ENCODE measurements at regions not wholly inside any gene's neighbourhood (a gene's known extent, or its start where the extent isn't known, plus 50 kb on each side); places are given as distances from the start of the nearest gene placed in this dataset.

DNA sequence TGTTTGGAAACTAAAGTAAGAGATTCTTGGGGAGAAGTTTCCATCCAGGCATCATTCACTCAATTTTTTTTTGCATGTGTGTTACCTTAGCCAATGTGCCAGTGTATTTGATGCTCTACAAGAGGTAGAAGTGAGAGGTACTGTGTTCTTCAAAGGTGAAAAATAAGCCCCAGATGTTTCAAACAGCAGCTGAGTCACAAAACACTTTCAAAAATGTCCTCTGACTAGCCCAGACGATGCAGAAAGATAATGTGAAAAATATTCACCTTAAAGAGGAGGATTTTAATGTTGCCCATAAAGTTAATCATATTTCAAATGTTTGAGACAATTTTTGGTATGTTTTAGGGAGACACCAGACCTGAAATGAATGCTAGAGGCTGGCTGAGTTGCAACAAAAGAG is 107.7 kb upstream of the RASGRP1 start:
- no peak for DNase-seq (ENCODE audit: low read depth in 2 of 2)

DNA sequence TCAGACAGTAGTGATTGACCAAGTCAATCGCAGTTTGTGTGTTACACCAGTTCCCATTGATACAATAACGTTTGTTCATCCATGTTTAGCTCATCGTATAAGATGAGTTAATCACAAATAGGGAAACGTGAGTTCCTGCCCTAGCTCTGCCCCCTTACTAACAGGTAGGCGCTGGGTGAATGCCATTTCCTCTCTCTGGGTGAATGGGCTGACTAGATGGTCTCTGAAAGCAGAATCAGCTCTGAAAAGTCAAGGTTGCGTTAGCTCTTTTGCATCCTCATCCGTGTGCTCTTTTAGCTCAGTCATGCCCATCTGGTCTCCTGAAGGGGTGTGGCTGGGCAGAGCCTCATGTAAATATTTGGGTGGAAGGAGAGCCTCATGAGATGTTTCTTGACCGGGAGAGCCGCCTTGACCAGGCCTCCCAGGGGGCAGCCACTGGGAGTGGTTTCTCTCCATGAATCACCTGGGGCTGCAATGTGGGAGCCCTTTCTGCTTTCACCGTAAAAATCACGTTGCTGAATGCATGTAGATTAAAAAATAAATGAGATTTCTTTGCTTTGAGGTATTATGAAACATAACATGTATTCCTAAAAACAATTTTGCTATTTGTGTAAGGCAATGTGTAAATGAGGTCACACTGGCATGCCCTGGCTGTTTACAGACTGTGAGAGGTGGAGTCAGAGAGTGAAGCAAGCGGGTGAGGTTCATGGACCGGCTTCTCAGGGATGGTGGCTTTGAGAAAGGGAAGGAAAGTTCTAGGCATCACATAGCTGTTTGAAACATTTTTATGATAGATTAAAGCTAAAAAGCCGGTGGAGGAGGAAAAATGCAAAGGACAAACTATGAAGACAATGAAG is 108.4 kb upstream of the RASGRP1 start:
- DNase-seq (ENCODE audit: low read depth in 2 of 2) = no peak

DNA sequence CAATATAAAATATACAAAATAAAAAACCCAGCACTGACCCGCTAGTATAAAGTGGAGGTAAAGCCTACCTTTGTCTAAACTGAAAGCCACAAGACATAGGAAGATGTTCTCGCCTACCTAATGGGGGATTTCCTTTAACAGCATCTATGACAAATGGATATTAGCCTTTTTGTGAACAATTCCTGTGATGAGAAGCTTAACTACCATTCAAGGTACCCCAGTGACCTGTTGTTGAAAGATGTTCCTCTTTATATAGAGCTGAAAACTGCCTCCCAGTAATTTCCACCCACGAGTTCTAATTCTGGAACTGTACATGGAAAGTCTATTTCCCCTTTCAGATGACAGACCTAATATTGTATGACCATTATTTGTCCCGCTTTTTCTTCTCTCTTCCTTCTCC is 109.8 kb upstream of the RASGRP1 start:
- no peak for DNase-seq (ENCODE audit: low read depth in 2 of 2)

DNA sequence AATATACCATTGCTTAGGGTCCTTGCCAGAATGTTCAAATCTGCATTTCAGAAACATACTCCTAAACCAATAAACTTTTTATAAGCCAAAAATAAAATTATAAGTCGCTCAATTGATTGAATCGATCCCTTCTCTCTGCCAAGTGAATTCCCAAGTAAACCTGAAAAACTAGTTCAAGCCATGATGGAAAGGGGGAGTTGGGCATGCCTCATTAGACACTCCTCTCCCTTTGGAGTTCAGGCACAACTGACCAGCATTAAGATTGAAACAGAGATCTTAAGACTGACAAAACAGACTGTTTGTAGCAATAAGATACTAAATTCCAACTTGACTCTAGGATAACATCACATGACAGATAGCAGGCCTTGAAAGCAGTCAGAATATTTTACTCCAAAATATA is 113.7 kb upstream of the RASGRP1 start:
- DNase-seq (ENCODE audit: low read depth in 2 of 2) = no peak

DNA sequence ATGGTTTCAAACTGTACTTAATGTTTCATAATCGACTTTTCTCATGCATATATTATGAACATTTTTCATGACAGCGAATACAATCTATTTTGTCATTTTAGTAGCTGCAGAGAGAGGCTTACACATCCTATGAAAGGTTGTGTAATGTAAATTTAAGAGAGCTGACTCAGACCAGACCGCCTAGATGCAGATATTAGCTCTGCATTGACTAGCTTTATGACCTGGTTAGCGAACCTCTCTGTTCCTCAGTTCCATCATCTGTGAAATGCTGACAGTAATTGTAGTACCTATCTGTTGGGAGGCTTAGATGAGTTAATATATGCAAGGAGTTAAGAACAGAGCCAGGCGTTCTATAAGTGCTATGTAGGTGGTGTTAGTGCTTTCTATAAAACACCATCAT is 116.2 kb upstream of the RASGRP1 start:
- no peak for DNase-seq (ENCODE audit: low read depth in 2 of 2)

DNA sequence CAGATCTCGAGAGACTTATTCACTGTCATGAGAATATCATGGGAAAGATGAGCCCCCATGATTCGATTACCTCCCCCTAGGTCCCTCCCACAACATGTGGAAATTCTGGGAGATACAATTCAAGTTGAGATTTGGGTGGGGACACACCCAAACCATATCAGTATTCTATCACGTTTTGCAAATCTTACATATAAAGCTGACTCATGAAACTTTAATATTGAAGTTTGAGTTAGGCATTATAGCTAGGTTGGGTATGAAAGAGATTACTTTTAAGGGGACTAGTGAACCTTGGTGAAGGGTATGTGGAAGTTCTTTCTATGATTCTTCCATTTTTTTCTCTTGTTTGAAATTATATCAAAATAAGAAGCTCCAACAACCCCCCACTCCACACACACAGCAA is 117.7 kb upstream of the RASGRP1 start:
- DNase-seq (ENCODE audit: low read depth in 2 of 2) = no peak

DNA sequence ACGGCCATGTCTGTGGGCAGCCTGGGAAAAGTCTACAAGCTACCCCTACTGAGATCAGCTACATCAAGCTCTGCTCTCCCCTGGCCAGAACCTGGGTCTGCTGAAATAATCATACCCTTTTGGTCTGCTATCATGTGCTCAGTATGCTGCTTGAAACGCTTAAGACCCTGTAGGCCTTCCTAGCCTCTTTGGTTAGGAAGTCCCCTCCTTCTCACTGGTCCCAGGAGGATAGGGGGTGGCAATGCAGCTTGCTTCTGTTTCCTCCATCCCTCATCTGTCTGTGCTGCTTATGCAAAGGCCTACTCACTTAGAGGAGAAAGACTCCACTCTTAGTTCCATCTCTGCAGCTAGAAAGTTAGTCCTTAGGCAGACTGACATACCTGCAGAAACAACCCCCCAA is 118.2 kb upstream of the RASGRP1 start:
- DNase-seq (ENCODE audit: low read depth in 2 of 2) = no peak

DNA sequence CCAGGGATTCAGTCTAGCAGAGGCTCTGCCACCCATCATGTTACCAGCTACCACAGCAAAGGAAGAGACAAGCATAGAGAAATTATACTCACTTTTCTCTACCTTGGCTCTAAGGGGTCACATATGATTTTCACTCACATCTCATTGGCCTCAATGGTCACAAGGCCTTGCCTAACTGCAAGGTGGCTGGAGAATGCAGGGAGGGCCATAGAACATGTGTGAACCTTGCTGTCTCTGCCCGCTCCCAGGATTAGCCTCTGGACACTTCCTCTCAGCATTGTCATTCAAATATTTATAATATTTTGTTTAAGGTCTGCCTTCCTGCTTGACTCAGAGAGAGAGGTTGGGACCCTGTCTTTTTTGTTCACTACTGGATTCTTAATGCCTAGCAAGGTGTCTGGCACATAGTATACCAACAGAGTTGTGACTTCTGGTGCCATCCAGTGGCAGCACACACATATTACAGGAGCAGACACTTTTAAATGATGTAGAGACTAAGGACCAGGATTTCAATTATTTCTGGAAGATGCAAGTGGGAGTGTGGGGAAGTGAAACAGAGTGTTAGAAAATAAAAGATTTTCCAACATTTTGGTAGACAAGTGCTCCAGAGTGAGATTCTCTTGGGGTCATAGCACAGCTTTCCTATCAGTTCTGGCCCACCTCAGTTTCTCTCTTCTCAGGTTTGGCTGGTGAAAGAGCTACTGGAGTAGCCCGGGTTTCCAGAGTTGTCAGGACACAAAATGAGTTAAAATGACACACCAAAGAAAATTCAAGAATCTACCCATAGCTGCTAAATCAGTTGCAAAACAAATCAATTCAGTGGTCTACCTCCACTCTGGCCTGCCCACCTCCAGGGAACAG is 119.0 kb upstream of the RASGRP1 start:
- peak; percentile 61 to 63 for DNase-seq (ENCODE audit: low read depth in 2 of 2)

DNA sequence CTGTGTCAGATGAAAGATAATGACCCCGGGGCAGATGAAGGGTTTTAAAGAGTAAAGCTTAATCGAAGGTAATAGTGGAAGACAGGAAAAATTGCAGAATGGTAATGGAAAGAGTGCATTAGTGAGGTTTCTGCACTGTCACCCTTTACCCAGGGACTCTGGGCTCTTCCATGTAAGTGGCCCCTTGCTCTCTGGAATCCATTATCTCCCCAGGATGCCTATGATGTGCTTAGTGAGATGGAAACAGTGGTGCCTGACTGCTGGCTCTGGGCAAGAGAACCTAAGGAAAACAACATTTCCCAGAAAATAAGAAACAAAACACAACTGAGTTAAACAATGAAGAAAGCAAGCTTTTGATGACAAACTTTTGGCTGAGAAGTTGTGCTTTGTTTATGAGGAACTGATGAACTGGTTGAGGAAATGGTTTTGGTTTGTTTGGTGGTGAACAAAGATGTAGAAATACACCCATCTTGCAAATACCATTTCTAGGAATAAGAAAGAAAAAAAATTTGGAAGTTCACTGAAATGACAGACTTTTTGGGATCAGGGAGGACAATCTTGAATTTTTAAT is 119.9 kb upstream of the RASGRP1 start:
- DNase-seq (ENCODE audit: low read depth in 2 of 2) = no peak

DNA sequence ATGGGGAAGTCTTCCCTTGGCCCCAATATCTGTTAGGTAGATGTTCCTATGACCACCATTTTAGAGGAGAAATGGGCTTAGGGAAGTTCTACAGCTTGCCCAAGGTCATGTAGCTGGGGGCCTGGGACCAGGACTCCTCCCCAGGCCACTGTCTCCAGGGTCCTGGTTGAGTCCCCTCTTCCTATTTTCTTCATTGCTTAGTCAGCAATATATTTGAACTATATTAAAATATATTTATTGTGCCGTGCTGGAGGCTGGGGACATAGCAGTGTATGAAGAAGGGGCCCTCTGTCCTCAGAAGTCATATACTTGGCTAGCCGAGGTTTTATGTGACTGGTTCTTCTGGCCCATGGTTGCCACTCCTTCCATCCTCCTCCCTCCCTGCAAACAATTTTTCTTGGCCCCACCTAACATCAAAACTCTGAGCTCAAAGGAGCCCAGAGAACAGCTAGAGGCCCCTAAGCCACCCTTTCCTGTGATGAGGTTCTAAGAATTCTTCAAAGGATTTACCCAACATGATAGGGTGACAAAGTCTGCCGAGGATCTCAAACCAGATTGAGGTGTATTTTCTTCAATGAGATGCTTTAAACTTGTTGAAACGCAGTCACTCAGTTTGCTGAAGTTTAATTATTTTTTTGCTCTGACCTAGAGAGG is 121.2 kb upstream of the RASGRP1 start:
- no peak for DNase-seq (ENCODE audit: low read depth in 2 of 2)

DNA sequence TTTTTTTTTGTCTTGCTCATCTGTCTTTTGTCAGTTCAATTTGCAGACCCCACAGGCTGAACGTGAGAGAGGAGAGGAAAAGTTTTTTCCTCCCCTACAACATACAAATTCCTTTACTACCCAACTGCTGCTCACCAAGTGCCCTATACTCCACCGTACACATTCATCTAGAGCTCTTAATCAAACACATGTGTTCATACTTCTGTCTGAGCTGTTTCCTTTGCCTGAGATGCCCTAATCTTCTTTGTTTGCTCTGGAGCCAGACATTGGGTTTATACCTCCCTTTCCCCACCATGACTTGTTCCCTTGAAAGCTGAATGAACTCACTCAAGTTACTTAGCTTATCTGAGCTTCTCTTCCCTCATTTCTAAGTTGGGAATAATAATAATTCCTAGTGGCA is 122.7 kb upstream of the RASGRP1 start:
- DNase-seq (ENCODE audit: low read depth in 2 of 2) = no peak

DNA sequence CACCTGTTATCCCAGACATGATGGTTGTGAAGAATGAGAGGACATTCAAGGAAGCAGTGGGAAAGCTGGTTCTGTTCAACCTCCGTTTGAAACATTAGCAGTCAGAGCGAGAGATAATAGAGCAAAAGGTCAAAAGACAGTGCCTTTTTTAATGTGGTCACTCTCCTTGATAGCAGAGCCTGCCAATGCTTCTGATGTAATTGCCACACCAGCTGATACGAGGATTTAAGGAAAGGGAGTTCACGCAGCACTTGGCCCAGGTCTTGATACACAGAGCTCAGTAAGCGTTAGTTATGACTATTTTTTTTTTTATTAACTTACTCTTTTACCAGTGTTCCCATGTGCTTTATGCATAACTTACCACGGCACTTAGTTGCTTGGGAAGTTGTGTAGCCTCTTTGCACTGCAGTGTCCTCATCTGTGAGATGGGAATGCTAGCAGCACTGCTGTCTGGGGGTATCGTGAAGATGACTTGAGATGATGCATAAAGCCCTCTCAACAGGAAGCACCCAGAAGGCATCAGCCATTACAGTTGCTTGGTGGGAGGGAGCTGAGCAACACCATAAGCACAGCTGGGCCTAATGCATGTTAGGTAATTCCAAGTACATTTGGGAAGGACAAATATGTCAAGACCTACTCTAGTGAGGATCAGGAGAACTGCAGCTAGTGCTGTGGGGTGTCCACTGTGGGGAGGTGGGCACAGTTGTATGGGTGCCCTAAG is 123.3 kb upstream of the RASGRP1 start:
- no peak for DNase-seq (ENCODE audit: low read depth in 2 of 2)

DNA sequence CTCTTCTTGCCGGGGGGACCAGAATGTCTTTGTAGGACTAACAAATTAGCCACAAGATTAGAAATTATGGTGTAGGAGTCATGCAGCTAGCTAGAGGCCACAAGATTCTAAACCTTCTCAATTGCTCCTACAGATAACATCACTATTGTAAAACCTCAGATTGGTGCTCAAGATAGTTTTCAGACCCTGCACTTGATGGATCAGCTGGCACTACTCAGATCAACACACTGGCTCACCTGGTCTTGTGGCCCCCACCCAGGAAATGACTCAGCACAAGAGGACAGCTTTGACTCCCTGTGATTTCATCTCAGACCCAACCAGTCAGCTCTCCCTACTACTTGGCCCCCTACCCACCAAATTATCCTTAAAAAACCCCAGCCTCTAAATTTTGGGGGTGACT is 124.1 kb upstream of the RASGRP1 start:
- DNase-seq (ENCODE audit: low read depth in 2 of 2) = peak in 1 of 2 donors; percentile 66

DNA sequence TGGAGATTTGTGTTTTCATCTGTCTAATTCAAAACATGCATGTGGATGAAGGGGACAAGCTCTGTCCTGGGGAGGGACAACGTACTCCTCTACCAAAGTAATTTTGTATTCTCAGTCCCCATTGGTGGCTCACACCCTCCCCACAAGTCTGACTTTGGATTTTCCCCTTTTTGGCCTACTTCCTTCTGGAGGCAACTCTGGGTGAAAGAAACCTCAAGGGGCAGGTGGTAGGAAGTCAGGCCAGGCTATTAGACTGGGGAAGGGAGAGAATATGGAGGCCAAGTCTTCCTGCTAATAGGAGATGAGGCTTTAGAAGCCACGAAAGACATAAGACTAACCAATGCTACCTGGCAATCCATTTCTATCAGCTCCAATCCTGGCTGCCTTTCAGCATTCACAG is 124.9 kb upstream of the RASGRP1 start:
- DNase-seq (ENCODE audit: low read depth in 2 of 2) = no peak

DNA sequence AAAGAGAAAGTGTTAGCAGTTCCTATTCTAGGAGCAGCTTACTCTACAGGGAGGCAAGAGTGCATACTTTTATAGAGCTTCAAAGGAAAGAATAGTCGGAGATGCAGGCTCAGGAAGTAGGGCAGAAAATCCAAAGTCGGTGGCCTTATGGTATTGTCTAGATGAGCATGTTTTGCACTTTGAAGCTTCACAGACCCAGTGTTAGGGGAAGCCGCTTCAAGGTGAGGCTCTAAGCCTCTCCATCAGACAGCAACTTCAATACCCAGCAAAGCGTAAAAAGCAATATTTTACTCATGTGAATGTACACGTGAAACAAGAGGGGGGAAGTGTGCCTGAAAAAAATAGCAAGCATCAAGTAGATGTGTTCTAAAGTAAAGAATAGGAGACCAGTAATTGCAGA is 125.6 kb upstream of the RASGRP1 start:
- no peak for DNase-seq (ENCODE audit: low read depth in 2 of 2)

DNA sequence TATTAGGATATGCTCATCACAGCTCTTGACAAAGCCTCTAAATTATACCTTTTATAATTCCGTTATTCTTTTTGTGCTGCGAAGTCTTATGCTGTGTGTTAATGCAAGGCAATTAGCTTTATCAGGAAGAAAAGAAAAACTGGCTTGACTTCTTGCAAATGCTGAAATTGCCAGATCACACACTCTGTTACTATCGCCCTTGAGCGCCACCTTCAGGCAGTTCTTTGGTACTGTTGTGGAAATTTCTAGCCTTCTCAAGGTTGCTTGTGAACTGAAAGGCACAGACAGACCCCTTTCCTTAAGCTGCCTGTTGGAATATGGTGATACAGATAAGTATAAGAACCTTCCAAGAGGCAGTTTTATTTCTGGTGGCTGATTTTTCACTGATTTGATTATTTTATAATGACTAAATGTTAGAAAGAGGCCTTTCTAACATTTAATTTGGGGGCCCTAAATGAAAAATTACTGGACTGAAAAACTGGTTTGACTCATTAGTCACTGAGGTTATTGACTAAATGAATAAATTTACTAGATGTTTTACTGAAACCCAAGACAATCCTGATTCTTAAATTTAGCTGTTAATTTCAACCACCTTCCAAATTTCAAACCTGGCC is 126.2 kb upstream of the RASGRP1 start:
- peak; percentile 54 to 73 for DNase-seq (ENCODE audit: low read depth in 2 of 2)

DNA sequence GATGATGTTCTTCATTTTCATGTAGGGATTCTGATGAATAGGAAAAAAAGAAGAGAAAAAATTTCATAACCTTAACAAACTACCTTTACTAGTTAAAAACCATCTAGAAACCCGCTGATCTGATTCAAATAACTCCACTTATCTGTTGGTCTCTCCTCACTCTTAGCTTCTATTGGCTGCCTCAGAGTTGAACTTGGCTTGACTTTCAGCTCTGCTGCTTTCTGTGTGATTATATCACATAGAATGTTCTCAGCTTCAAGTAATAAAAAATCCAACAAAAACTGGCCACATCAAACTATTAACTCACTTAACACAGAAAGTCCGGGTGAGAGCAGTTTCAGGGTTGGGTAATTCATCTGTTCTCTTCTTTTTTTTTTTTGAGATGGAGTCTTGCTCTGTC is 126.8 kb upstream of the RASGRP1 start:
- no peak for DNase-seq (ENCODE audit: low read depth in 2 of 2)

DNA sequence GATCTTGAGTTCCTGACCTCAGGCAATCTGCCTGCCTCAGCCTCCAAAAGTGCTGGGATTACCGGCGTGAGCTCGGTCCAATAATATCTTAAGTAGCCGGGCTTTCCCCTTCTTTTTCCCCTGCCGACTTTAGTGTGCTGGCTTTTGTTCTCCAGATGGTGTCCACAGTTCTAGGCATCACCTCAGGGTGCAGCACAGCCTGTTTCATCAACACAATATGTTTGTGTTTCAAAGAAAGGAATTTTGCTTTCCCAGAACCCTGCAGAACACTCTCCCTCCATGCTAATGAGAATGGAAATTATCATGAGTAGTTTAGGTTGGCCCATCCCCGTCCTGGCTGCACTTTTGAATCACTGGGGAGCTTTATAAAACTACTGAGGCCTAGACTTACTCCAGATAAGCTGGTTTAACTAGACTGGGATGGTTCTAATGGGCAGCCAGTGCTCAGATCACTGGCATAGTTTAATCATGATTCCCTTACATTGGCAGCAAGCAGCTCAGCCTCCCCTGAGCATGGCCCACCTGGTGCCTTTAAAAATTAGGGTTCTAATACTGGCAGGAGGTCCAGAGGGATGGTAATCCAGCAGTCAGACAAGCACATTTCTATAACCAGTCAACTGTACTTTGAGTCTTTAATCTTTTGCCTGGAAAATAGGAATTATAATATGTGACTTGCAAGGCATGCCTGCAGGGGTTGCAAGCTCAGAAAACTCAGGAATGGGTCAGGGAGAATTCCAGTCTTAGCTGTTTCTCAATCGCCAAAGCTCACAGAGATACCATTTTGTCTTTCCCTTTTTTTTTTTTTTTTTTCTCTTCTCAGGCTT is 127.6 kb upstream of the RASGRP1 start:
- DNase-seq (ENCODE audit: low read depth in 2 of 2) = no peak

DNA sequence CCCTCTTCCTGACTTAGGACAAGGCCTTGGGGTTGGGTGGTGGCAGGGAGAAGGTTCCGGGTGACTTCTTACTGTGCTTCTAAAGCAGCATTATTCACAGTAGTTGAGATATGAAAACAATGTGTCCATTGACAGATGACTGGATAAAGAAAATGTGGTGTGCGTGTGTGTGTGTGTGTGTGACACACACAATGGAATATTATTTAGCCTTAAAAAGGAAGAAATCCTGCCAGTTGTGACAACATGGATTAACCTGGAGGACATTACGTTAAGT is 128.1 kb upstream of the RASGRP1 start:
- no peak for DNase-seq (ENCODE audit: low read depth in 2 of 2)

Measured in stimulated activated CD8-positive, alpha-beta memory T cell treated with anti-CD3 and anti-CD28 coated beads, Interleukin-7, amount 100 ng/mL, for 4 hours (primary cell).